Stimulated activated effector memory CD8-positive, alpha-beta T cell treated with anti-CD3 and anti-CD28 coated beads, Interleukin-12 subunit alpha, Interleukin-12 subunit beta, amount 100 ng/mL, for 72 hours (primary cell): ENCODE measurements at regions not wholly inside any gene's neighbourhood (a gene's known extent, or its start where the extent isn't known, plus 50 kb on each side); places are given as distances from the start of the nearest gene placed in this dataset.
"Not testable (repeated sequence)": the region's sequence is repeated elsewhere in the genome, so short reads cannot be mapped to it uniquely, and the experiment has no call there.

Experiments used
- ATAC-seq: fragments of 150-1000 bp; cut with Tn5 transposase; 2 replicates; pipeline ENCODE4 v1.10.0; 2021
- DNase-seq, 2 donors: peaks; one replicate each; pipeline ENCODE4 v3.0.0; 2021 to 2022; ENCODE audit warnings: low spot score in 2 of 2
- H3K27ac Mint-ChIP-seq: one replicate; pipeline ENCODE4 v1.8.0; 2022; ENCODE audit warnings: mild to moderate bottlenecking, mixed read lengths
- H3K36me3 Mint-ChIP-seq: one replicate; pipeline ENCODE4 v1.8.0; 2022; ENCODE audit warnings: mild to moderate bottlenecking, mixed read lengths
- H3K4me1 Mint-ChIP-seq: one replicate; pipeline ENCODE4 v1.8.0; 2022; ENCODE audit warnings: mixed read lengths
- H3K4me3 Mint-ChIP-seq: one replicate; pipeline ENCODE4 v1.8.0; 2022; ENCODE audit warnings: mild to moderate bottlenecking, mixed read lengths
- H3K9me3 Mint-ChIP-seq: one replicate; pipeline ENCODE4 v1.8.0; 2022; ENCODE audit warnings: mixed read lengths

DNA sequence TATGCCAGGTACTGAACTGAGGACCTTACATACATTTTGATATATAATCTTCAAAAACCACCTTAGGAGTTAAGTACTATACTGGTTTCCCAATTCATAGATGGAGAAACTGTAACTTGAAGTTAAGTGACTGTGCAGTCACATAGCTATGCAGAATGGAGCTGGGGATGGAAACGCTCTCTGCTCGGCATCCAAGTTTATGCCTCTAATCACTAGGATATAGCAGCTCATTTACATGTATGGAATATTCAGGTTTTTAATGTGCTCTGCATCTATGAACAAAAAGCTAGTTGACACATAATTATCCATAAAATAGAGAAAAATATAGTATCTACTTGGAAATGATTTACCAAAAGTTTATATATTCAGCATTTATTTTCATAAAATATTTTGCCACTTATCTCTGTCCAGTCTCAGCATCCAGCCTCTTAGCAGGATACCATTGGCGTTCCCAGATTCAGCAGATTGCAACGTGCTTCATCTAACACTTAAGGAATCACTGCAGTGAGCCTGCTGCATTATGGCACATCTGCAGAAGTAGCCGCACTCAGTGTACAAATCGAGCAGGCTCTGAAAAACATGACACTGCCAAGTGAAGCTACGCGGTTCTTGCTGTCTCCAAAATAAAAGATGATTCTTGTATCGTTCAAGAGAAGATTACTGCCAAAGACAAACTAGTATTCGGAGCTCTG, 70.4 kb downstream of the MRPL57 start:
- Mint-ChIP-seq H3K4me3 (no peak overlapping the region), H3K9me3 (no peaks in the 10 kb centered on the region), H3K27ac (no peak overlapping the region), H3K4me1 (no peaks in the 10 kb centered on the region), H3K36me3 (no peaks in the 10 kb centered on the region)
- DNase-seq (no peak), ATAC-seq (no peak)

DNA sequence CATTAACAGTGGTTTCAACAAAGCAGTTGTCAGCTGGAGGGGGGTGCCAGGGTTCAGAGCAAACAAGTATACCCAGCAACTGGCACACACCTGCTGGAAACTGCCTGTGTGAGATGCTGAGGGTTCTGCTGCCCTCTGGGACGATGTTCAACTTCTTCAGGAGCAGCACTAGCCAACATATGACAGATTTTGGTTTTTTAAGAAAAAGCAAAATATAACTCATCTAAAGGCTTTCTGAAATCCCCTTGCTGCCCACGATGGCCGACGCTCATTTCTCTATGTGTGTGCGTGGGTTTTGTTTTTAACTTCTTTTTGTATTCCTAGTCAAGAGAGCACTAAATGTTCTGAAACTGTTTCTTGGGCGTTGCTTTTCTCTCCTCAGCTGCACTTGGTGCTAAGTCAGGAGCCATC, 79.9 kb downstream of the MRPL57 start:
- DNase-seq (no peak), ATAC-seq (peak; percentile 54)
- Mint-ChIP-seq H3K36me3 (no peaks in the 10 kb centered on the region), H3K9me3 (no peaks in the 10 kb centered on the region), H3K27ac (no peak overlapping the region), H3K4me3 (no peak overlapping the region), H3K4me1 (peaks cover 7% of the 10 kb centered on the region)

DNA sequence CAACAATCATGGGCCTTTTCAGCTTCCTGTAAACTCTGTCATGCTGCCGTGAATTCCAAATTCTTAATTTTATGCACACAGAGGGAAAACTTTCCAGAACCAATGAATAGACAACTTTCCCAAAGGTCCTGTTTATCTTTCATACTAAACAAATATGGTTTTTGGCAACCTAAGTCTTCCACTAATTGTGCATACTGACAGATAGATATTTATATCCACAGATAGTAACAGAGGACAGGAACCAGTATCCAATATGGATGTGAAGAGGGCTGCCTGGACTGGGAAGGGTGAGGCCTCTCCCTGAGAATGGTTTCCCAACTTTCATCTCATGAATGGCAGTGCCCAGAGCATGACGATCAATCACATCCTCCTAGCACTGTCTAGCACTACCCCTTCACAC, 80.4 kb downstream of the MRPL57 start:
- H3K4me3 Mint-ChIP-seq: no peak overlapping the region
- no peak for ATAC-seq
- H3K4me1 Mint-ChIP-seq: peaks cover 7% of the 10 kb centered on the region
- DNase-seq: no peak
- no peak overlapping the region for H3K27ac Mint-ChIP-seq
- H3K36me3 Mint-ChIP-seq: no peaks in the 10 kb centered on the region
- H3K9me3 Mint-ChIP-seq: no peaks in the 10 kb centered on the region

DNA sequence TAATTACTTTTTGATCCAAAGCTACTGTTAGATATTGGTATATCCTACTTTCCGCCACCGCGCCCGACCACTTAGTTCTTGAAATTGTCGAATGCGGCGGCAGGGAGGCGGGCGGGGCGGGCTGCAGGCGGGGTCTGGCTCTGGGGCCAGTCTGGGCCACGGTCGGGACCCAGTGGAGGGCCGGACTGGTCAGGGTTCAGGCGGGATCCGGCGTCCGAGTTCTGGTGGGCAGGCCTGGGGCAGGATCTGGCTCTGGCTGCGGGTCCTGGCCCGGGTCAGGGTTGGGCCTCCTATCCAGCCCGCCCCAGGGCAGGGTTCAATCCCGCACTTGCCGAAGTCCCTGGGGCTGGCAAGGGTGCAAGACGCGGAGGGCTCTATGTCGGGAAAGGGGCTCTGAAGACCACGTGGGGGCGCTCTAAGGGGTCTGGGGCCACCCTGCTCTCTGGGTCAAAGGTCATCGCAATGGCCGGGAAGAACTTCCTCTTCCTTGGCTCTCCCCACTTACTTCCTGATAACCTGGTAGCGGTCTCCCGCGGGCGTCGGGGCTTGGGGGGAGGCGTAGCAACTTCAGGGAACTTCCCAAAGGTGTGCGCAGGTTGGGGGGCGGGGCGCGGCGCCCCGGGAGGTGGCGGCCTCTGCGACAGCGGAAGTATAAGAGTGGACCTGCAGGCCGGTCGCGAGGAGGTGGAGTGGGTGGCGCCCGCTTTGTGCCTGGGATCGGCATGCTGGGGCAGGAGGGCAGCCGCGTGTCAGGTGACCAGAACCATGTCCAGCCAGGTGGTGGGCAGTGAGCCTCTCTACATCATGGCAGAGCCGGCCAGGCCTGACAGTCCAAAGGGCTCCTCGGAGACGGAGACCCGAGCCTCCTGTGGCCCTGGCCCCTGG, 83.4 kb downstream of the MRPL57 start:
- Mint-ChIP-seq H3K9me3 (no peaks in the 10 kb centered on the region), H3K36me3 (no peaks in the 10 kb centered on the region), H3K4me1 (peaks cover 7% of the 10 kb centered on the region), H3K4me3 (no peak overlapping the region), H3K27ac (no peak overlapping the region)
- DNase-seq: no peak
- no peak for ATAC-seq

DNA sequence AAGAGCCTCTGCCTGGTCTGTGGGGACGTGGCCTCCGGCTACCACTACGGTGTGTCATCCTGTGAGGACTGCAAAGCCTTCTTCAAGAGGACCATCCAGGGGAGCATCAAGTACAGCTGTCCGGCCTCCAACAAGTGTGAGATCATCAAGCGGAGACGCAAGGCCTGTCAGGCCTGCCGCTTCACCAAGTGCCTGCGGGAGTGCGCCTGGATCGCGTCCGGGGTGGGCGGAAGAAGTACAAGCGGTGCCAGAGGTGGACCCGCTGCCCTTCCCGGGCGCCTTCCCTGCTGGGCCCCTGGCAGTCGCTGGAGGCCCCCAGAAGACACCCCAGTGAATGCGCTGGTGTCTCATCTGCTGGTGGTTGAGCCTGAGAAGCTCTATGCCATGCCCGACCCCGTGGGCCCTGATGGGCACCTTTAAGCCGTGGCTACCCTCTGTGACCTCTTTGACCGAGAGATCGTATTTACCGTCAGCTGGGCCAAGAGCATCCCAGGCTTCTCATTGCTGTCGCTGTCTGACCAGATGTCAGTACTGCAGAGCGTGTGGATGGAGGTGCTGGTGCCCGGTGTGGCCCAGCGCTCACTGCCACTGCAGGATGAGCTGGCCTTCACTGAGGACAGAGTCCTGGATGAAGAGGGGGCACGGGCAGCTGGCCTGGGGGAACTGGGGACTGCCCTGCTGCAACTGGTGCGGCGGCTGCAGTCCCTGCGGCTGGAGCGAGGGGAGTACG, 84.3 kb downstream of the MRPL57 start:
- H3K4me1 Mint-ChIP-seq, H3K9me3 Mint-ChIP-seq, H3K27ac Mint-ChIP-seq, H3K36me3 Mint-ChIP-seq, H3K4me3 Mint-ChIP-seq, DNase-seq: not testable (repeated sequence)
- ATAC-seq: peak; percentile 12

DNA sequence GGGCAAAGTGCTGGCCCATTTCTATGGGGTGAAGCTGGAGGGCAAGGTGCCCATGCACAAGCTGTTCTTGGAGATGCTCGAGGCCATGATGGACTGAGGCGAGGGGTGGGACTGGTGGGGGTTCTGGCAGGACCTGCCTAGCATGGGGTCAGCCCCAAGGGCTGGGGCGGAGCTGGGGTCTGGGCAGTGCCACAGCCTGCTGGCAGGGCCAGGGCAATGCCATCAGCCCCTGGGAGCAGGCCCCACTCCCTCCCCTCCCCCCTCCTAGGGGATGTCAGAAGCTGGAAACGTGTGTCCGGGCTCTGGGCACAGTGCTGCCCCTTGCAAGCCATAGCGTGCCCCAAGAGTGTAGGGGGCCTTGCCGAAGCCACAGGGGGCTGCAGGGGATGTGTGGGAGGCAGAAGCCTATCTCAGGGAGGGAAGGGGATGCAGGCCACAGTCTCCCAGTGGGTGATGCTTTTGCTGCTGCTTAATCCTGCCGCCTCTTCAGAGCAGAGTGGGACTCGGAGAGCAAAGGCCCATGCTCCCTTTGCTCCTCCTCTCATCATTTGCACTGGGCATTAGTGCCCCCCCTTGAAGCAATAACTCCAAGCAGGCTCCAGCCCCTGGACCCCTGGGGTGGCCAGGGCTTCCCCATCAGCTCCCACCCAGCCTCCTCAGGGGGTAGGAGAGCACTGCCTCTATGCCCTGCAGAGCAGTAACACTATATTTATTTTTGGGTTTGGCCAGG, 85.2 kb downstream of the MRPL57 start:
- ATAC-seq: peak; percentile 47
- not testable (repeated sequence) for H3K4me1 Mint-ChIP-seq, DNase-seq, H3K36me3 Mint-ChIP-seq, H3K27ac Mint-ChIP-seq, H3K4me3 Mint-ChIP-seq, H3K9me3 Mint-ChIP-seq

DNA sequence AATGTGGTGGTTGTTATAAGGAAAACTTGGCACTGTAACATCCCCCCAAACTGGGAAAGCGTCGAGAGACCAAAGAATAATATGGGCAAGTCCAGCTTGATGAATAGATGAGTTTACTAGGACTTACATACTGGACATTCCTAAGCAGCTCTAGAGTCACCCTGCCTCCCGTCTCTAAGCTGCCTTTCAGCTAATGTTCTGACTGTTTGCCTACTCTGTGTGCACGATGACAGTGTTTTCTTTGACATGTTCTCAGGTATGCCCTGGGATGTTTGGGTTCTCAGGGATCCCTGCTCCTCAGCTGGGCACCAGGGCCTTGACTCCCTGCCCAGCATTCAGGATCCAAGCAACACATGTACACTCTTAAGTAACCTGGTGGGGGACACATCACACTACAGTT, 87.5 kb downstream of the MRPL57 start:
- not testable (repeated sequence) for H3K9me3 Mint-ChIP-seq, H3K4me3 Mint-ChIP-seq, H3K4me1 Mint-ChIP-seq, DNase-seq, ATAC-seq, H3K27ac Mint-ChIP-seq, H3K36me3 Mint-ChIP-seq

DNA sequence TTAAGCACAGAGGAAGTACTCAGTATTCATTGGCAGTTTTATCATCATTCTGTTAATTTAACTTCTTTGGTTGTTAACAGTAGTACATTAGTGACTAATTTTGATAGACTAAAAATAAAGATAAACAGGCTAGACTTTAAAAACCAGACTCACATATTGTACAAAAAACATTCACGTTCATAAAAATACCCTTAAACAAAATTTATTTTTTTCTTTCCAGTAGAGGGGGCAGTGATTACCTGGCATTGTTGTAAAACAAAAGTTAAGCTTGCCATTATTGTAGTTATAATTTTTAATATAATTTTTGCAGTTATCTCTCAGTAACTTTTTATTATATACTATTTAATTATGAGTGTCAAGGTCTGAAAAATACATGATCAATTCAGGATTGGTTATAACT, 92.0 kb downstream of the MRPL57 start:
- DNase-seq, H3K27ac Mint-ChIP-seq, H3K9me3 Mint-ChIP-seq, ATAC-seq, H3K4me3 Mint-ChIP-seq, H3K36me3 Mint-ChIP-seq, H3K4me1 Mint-ChIP-seq: not testable (repeated sequence)

DNA sequence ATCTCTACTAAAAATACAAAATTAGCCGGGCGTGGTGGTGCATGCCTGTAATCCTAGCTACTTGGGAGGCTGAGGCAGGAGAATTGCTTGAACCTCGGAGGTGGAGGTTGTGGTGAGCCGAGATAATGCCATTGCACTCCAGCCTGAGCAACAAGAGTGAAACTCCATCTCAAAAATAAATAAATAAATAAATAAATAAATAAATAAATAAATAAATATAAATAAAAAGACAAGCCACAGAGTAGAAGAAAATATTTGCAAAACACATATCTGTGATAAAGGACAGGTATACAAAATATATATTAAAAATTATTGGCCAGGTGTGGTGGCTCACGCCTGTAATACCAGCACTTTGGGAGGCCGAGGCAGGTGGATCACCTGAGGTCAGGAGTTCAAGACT, 96.0 kb downstream of the MRPL57 start:
- not testable (repeated sequence) for H3K4me1 Mint-ChIP-seq, DNase-seq, H3K36me3 Mint-ChIP-seq, ATAC-seq, H3K9me3 Mint-ChIP-seq, H3K4me3 Mint-ChIP-seq, H3K27ac Mint-ChIP-seq

DNA sequence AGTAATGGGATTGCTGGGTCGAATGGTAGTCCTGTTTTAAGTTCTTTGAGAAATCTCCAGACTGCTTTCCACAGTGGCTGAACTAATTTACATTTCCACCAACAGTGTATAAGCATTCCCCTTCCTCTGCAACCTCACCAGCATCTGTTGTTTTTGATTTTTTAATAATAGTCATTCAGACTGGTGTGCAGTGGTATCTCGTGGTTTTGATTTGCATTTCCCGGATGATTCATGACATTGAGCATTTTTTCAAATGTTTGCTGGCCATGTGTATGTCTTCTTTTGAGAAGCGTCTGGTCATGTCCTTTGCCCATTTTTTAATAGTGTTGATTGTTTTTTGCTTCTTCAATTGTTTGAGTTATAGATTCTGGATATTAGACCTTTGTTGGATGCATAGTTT, 98.0 kb downstream of the MRPL57 start:
- H3K4me3 Mint-ChIP-seq, H3K9me3 Mint-ChIP-seq, H3K36me3 Mint-ChIP-seq, H3K27ac Mint-ChIP-seq, H3K4me1 Mint-ChIP-seq, DNase-seq, ATAC-seq: not testable (repeated sequence)

DNA sequence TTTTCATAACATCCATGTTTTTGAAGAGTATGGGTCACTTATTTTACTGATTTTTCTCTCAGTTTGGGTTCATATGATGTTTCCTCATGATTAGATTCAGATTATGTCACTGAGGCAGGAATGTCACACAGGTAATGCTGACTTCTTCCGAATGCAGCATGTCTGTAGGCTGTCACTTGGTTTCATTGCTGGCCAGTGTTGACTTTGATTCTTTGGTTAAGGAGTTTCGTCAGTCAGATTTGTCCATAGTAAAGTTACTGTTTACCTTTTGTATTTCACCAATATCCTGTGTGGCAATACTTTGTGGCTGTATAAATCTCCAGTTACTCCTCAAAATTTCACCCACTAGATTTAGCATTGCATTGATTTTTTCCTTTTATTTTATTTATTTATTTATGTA, 105.6 kb downstream of the MRPL57 start:
- H3K27ac Mint-ChIP-seq: no peak overlapping the region
- no peak for DNase-seq
- no peak for ATAC-seq
- H3K36me3 Mint-ChIP-seq: no peaks in the 10 kb centered on the region
- no peaks in the 10 kb centered on the region for H3K4me1 Mint-ChIP-seq
- H3K9me3 Mint-ChIP-seq: no peaks in the 10 kb centered on the region
- H3K4me3 Mint-ChIP-seq: no peak overlapping the region

DNA sequence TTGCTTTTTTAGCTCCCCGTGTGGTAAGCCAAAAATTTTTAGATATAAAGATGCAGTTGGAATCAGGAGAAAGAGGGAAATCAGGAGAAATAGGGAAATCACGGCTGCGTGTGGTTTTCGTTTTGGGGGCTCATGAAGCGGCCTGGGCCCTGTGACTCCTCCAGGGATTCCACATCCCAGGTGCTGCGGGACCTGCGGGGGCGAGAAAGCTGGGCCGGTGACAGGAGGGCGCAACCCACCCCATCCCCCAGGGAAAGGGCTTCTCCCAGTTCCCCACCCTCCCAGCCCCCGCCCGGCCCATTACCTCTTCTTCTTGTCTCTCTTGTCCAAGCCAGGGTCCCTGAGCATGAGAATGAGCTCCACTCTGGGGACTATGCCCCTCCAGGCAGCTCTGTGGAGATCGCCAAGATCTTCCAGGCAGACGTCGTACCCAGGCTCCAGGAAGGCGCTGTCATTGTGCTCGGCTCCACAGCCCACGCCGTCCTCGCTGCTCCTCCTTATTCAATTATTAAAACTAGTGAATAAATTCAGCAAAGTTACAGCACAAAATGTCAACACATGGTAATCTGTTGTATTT, 111.0 kb downstream of the MRPL57 start:
- H3K9me3 Mint-ChIP-seq: no peaks in the 10 kb centered on the region
- ATAC-seq (no peak), DNase-seq (no peak)
- H3K36me3 Mint-ChIP-seq: peaks cover 10% of the 10 kb centered on the region
- H3K4me1 Mint-ChIP-seq: no peaks in the 10 kb centered on the region
- no peak overlapping the region for H3K4me3 Mint-ChIP-seq
- H3K27ac Mint-ChIP-seq: no peak overlapping the region

DNA sequence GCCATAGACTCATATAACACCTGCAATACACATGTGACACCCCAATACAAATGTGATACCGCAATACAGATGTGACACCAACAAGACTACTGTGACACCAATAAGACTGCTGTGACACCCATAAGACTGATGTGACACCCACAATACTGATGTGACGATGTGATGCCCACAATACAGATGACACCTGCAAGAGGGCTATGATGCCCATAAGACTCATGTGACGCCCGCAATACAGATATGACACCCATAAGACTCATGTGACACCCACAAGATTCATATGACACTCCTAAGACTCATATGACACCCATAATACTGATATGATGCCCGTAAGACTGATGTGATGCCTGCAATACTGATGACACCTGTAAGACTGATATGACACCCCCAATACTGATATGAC, 113.0 kb downstream of the MRPL57 start:
- H3K4me1 Mint-ChIP-seq: no peaks in the 10 kb centered on the region
- no peak overlapping the region for H3K27ac Mint-ChIP-seq
- DNase-seq: no peak
- ATAC-seq: peak; percentile 80
- H3K36me3 Mint-ChIP-seq: peaks cover 10% of the 10 kb centered on the region
- H3K4me3 Mint-ChIP-seq: no peak overlapping the region
- H3K9me3 Mint-ChIP-seq: no peaks in the 10 kb centered on the region

DNA sequence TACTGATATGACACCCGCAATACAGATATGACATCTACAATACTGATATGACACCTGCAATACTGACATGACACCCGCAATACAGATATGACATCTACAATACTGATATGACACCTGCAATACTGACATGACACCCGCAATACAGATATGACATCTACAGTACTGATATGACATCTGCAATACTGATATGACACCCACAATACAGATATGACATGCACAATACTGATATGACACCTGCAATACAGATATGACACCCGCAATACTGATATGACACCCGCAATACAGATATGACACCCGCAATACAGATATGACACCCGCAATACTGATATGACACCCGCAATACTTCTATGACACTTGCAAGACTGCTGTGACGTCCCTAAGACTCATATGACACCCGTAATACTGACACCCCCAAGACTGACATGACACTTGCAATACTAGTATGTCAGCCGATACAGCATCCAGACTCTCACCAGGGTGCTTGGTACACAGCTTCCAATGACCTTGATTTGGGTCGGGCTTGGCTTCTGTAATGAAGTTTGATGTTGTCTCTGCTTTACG, 114.1 kb downstream of the MRPL57 start:
- H3K36me3 Mint-ChIP-seq, H3K9me3 Mint-ChIP-seq, H3K4me1 Mint-ChIP-seq, H3K4me3 Mint-ChIP-seq: not testable (repeated sequence)
- ATAC-seq (peak; percentile 82), DNase-seq (peak in 1 of 2 donors; percentile 52)
- peak overlapping the region; percentile 82 for H3K27ac Mint-ChIP-seq
